GM21576 (cell line): ENCODE measurements at regions not wholly inside any gene's neighbourhood (a gene's known extent, or its start where the extent isn't known, plus 50 kb on each side); places are given as distances from the start of the nearest gene placed in this dataset.

Experiments
- ATAC-seq: cut with Tn5 transposase; IDR thresholded peaks from one replicate; pipeline ENCODE4 v1.9.1; 2021; ENCODE audit warnings: mild to moderate bottlenecking, moderate library complexity; ENCODE audit not compliant: unreplicated experiment

GRCh38 chr20:11833825-11834224 lies 83.9 kb upstream of the BTBD3 start:
- ATAC-seq = no peak

GRCh38 chr20:11838076-11838636 lies 79.5 kb upstream of the BTBD3 start:
- ATAC-seq = no peak

DNA sequence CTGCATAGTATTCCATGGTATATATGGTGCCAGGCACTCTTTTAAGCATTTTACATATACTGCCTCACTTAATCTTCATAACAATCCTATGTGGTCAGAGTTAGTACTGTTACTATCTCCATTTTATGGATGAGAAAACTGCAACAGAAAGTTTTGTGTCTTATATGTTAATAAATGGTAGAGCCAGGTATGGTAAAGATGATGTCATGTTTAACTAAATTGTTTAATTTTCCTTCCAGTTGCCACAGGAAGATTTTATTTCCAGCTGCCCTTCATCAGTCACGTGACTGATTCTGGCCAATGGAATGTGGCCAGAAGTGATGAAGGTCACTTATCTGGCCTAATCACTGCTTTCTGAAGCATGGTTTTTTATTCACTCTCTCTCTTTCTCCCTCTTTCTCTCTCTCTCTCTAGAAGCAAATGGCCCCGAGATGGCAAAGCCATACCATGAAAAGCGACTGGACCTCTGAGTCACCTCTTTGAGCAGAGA lies 75.7 kb upstream of the BTBD3 start:
- ATAC-seq = no peak

DNA sequence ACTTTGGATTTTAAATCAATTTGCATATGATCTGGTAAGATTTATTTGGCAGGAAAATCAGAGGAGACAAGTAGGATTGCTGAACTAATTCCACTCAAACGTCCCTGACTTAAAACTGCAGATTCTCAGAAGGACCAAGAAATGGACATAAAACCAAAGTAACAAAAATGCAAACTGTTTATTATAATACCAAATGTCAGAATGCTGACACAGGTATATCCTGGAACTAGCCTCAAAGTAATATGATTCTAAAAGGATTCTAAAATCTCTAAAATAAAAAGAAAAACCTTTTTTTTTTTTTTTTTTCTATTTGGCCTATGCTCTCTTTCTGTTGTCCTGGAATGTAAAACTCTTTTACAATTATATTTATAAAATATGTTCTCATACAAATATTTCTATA lies 74.4 kb upstream of the BTBD3 start:
- ATAC-seq = no peak

- no peak for ATAC-seq
Measured at GRCh38 chr20:11844691-11845090, 73.0 kb upstream of the BTBD3 start.

GRCh38 chr20:11845340-11845739 lies 72.4 kb upstream of the BTBD3 start:
- ATAC-seq = no peak

- no peak for ATAC-seq
Measured at GRCh38 chr20:11846131-11846530, 71.6 kb upstream of the BTBD3 start.

DNA sequence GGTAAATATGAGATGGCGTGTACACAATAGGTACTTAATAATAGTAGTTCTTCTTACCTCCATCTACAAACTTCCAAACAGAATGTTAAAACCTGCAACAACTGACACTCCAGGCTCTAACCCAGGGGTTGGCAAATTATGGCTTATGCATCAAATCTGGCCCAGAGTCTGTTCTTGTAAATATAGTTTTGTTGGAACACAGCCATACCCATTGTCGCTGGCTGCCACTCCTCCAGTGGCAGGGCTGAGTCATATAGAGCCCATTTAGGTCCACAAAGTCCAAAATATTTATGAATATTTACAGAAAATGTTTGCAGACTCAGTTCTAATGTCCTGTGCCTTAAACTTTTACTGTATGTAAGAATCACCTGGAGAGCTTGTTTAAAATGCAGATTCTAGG lies 69.9 kb upstream of the BTBD3 start:
- ATAC-seq = no peak

GRCh38 chr20:11849270-11849915 lies 68.3 kb upstream of the BTBD3 start:
- no peak for ATAC-seq

DNA sequence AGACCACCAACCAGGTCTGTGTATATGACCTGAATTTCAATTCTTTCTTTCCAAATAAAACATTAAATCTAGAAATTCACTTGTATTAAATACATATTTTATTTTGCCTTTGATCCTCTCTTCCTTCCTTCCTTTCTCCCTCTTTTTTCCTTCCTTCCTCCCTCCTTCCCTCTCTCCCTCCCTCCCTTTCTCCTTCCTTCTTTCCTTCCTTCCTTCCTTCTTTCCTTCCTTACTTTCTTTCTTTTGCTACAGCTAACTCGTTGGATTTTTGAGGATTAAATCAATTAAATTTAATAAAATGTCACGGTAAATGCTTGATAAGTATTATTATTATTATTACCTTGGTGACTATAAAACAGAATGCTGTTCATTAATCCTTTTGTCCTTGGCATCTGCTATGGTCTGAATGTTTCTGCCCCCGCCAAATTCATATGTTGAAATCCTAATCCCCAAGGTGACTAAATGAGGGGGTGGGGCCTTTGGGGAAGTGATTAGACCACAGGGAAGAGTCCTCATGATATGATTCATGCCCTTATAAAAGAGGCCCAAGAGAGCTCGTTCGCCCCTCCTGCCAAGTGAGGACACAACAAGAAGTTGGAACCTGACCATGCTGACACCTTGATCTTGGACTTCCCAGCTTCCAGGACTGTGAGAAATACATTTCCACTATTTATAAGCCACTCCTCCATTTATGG lies 67.6 kb upstream of the BTBD3 start:
- no peak for ATAC-seq

DNA sequence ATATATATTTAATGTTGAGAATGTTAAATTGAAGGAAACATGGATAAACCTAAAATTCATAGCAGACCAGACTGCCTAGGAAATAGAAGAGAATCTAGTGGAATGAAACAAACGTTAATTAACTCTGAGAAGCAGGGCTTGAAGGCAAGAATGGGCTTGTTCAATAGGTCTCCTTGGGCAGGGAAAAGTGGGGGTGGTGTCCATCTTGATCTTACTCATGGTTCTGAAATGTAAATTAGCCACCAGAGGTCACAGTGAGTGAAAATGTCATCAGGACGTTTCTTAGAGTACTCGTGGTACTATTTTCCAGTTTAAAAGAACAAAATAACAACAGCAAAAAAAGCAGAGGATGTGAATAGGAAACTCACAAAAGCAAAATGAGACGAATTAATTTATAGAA lies 66.8 kb upstream of the BTBD3 start:
- ATAC-seq = no peak

GRCh38 chr20:11851646-11852045 lies 66.0 kb upstream of the BTBD3 start:
- ATAC-seq = no peak

DNA sequence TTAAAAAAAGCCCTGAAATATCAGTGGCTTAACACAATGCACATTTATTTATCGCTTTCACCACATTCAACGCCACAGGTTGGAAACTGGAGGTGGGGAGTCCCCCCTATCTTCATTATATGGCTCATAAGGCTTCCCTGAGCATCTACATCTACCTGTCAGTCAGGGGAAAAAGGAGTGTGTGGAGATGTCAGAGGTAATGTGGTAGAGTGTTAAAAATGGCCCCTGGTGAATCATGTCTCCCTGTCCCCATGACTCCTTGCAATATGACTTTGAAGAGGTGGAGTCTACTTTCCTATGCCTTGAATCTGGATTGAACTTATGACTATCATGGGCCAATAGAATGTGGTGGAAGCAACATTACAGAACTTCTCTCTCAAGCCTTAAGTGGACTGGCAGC lies 65.5 kb upstream of the BTBD3 start:
- ATAC-seq = no peak

DNA sequence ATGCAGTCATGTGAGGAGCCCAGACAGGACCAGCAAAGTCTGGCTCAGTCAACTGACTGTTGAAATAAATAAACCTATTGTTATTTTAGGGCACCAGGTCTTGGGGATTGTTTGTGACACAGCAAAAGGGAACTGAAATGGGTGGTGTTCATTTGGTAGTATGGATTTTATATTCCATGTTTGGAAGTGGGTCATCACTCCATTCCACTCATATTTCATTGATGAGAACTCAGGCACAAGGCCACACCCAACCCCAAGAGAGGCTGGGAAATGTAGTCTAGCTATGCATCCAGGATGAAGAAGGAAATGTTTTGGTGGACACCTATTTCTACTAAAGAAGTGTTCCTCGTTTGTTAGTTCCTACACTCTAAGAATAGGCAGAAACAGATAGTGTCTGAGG lies 64.9 kb upstream of the BTBD3 start:
- no peak for ATAC-seq

DNA sequence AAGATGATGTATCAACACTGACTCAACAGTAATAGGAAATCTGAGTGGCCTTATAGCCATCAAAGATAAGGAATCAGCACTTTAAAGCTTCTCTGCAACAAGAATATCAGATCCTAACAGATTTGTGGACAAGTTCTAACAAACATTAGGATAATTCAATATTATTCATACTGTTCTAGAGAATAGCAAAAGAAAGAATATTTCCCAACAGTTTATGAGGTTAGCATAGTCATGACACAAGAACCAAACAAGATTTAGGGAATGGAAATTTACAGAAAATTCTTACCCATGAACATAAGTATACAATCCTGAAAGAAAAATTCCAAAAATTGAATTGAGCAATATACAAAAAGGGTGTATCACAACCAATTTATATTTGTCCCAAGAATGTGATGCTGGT lies 64.3 kb upstream of the BTBD3 start:
- ATAC-seq = no peak

DNA sequence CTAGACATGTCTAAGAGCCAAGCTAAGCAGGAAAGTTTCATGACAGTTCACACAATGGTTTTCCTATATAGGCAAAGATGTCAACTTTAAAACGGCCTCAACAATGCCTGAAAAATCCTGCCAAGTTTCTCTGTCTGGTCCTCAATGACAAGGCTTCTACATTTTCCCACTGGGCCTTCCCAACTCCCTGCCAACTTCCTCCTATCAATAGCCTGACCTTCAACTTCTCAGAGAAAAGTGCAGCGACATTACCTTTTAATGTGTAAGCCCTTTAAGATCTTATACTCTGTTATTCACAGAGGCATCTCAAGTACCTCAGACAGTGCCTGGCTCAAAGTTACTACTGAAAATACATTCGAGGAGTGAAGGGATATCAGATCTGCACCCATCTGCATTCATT lies 56.2 kb upstream of the BTBD3 start:
- no peak for ATAC-seq

- ATAC-seq = no peak
Measured at GRCh38 chr20:11867291-11867919, 50.3 kb upstream of the BTBD3 start.
